Uterus (tissue), 3 donors: ENCODE measurements at regions not wholly inside any gene's neighbourhood (a gene's known extent, or its start where the extent isn't known, plus 50 kb on each side); places are given as distances from the start of the nearest gene placed in this dataset.

Experiments used
- DNase-seq, 2 donors: peaks; one replicate each; pipeline ENCODE4 v3.0.0-alpha.2; 2019 to 2020
- H3K27ac ChIP-seq, 2 donors: fragments of 200-600 bp; sonication (generic); 1 replicate in 1 of 2; 2 replicates in 1 of 2; pipeline ENCODE4 v1.5.1; 2016 to 2018
- H3K27me3 ChIP-seq, 2 donors: fragments of 200-600 bp; sonication (generic); one replicate each; pipeline ENCODE4 v1.5.1; 2018 to 2019; ENCODE audit warnings: control low read depth in 1 of 2
- H3K36me3 ChIP-seq, 2 donors: fragments of 200-600 bp; sonication (generic); one replicate each; pipeline ENCODE4 v1.5.1; 2019; ENCODE audit warnings: control low read depth in 1 of 2
- H3K4me1 ChIP-seq, 2 donors: fragments of 200-600 bp; sonication (generic); one replicate each; pipeline ENCODE4 v1.5.1; 2018 to 2019; ENCODE audit warnings: control low read depth in 1 of 2
- H3K4me3 ChIP-seq, 2 donors: fragments of 200-600 bp; sonication (generic); 1 replicate in 1 of 2; 2 replicates in 1 of 2; pipeline ENCODE4 v1.5.1; 2018 to 2019; ENCODE audit warnings: mild to moderate bottlenecking in 1 of 2
- H3K9me3 ChIP-seq, 2 donors: fragments of 200-600 bp; sonication (generic); one replicate each; pipeline ENCODE4 v1.5.1; 2019; ENCODE audit warnings: control low read depth in 1 of 2
- CTCF ChIP-seq, 4 experiments: fragments of 200-600 bp in 2 of 4; fragments of 450-650 bp in 2 of 4; sonication (generic) in 2 of 4; IDR thresholded peaks; one replicate each; pipeline ENCODE4 v1.5.1; 2016 to 2019; ENCODE audit warnings: antibody characterized with exemption in 4 of 4, mild to moderate bottlenecking in 2 of 4, moderate library complexity in 1 of 4
- POLR2A ChIP-seq, 2 donors: fragments of 450-650 bp; IDR thresholded peaks; one replicate each; pipeline ENCODE4 v1.6.1; 2016; ENCODE audit warnings: antibody characterized with exemption in 2 of 2, mild to moderate bottlenecking in 1 of 2, moderate library complexity in 1 of 2
- intact Hi-C: fragments of 100-400 bp; cut with DNase I; formaldehyde crosslinking; loops from one replicate; pipeline ENCODE4 v1.15.1; 2023; ENCODE audit warnings: low total_unique reads
- donor health status: DM: yes; HTN: yes; CAD: no.

- H3K4me3 ChIP-seq: no peak overlapping the region
- TF ChIP-seq POLR2A (IDR thresholded peaks at IDR 0.05): no peak
- TF ChIP-seq CTCF (IDR thresholded peaks at IDR 0.05): no peak
- no peaks in the 10 kb centered on the region for H3K4me1 ChIP-seq
- H3K27me3 ChIP-seq: no peaks in the 10 kb centered on the region
- no peaks in the 10 kb centered on the region for H3K9me3 ChIP-seq
- H3K27ac ChIP-seq: no peak overlapping the region
- DNase-seq: no peak
- intact Hi-C loops: no loop called here
- H3K36me3 ChIP-seq: no peaks in the 10 kb centered on the region
Observed at GRCh38 chr7:126163647-126164046, 1089.1 kb downstream of the GRM8 start.

DNA sequence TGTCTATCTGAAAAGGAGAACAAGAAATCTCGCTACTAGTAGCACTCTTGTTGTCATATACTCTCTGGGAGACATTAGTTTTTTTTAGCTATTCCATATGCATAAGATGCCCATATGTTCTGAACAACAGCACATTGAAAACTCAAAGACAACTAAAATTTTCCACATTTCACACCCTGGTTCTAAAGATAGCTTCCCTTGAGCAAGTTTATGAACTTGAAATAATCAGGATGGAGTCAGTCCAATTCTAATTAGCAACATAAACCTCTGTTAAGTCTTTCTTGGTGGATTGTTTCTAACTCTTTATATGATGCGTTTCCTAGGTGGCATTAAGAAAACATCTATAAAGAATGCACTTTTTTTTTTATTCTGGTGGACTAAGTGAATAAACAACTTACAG is 1095.3 kb downstream of the GRM8 start:
- H3K4me3 ChIP-seq: no peak overlapping the region
- no peaks in the 10 kb centered on the region for H3K27me3 ChIP-seq
- intact Hi-C loops: no loop called here
- no peaks in the 10 kb centered on the region for H3K4me1 ChIP-seq
- no peak overlapping the region for H3K27ac ChIP-seq
- H3K36me3 ChIP-seq: no peaks in the 10 kb centered on the region
- DNase-seq: no peak
- no peak for TF ChIP-seq POLR2A (IDR thresholded peaks at IDR 0.05)
- no peak for TF ChIP-seq CTCF (IDR thresholded peaks at IDR 0.05)
- H3K9me3 ChIP-seq: no peaks in the 10 kb centered on the region

DNA sequence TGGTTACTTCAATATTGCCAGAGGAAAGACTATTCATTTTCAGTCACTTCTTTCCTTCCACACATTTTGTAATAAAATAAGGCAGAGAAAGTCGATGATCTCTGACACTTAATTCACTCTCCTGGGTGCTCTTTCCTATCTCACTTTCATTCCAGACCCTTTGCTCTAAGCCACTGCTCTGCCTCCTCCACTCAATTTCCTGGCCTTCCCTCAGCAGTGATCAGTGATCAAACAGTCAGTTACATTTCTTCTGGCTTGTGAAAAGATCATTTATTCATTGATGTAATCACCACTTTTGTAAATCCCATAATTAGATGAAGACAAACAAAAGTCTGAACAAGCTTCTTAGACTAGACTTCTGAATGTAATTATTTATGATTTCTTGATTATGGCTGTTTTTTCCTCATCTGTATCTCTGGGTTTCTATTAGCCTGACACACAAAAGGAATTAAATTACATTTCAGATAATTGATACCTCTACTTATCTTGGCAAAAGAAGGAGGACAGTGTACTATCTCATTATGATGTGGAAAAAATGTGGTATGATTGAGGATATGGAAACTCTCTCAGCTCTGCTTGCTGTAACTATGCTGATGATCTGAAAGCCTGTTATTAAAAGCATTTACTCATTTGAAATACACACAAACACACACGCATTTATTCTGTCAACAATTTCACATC is 1102.3 kb downstream of the GRM8 start:
- Histone ChIP-seq H3K36me3 (no peaks in the 10 kb centered on the region), H3K27me3 (no peaks in the 10 kb centered on the region), H3K27ac (no peak overlapping the region), H3K4me3 (no peak overlapping the region), H3K4me1 (no peaks in the 10 kb centered on the region), H3K9me3 (no peaks in the 10 kb centered on the region)
- TF ChIP-seq POLR2A (IDR thresholded peaks at IDR 0.05) (no peak), CTCF (IDR thresholded peaks at IDR 0.05) (no peak)
- DNase-seq: no peak
- intact Hi-C loops: no loop called here

GRCh38 chr7:126140858-126141466 is 1111.8 kb downstream of the GRM8 start:
- H3K27ac ChIP-seq: no peak overlapping the region
- no peak overlapping the region for H3K4me3 ChIP-seq
- H3K27me3 ChIP-seq: no peaks in the 10 kb centered on the region
- no peaks in the 10 kb centered on the region for H3K9me3 ChIP-seq
- no peak for DNase-seq
- intact Hi-C loops: no loop called here
- TF ChIP-seq POLR2A (IDR thresholded peaks at IDR 0.05) (no peak), CTCF (IDR thresholded peaks at IDR 0.05) (no peak)
- no peaks in the 10 kb centered on the region for H3K4me1 ChIP-seq
- no peaks in the 10 kb centered on the region for H3K36me3 ChIP-seq

DNA sequence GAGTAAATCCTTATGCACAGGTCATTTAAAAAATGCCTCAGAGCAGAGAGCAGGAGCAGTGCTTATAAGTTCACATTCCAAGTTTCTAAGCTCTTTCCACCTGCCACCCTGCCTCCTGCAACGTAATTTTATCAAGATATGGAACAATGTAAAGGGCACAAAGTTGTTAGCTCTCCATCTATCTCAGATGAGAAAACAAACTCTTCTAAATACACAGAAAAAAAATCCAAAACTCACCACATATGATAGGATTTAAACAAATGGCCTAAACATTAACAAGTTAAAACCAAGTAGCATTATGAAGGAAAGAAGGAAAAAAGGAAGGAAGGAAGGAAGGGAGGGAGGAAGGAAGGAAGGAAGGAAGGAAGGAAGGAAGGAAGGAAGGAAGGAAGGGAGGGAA is 1132.8 kb downstream of the GRM8 start:
- no peaks in the 10 kb centered on the region for H3K9me3 ChIP-seq
- no peaks in the 10 kb centered on the region for H3K36me3 ChIP-seq
- no peak overlapping the region for H3K4me3 ChIP-seq
- H3K27ac ChIP-seq: no peak overlapping the region
- intact Hi-C loops: no loop called here
- H3K4me1 ChIP-seq: no peaks in the 10 kb centered on the region
- TF ChIP-seq CTCF (IDR thresholded peaks at IDR 0.05) (no peak), POLR2A (IDR thresholded peaks at IDR 0.05) (no peak)
- DNase-seq: no peak
- H3K27me3 ChIP-seq: no peaks in the 10 kb centered on the region
